PFSK-1 (cell line): ENCODE measurements at regions not wholly inside any gene's neighbourhood (a gene's known extent, or its start where the extent isn't known, plus 50 kb on each side); places are given as distances from the start of the nearest gene placed in this dataset.

Experiments used
- POLR2AphosphoS5 ChIP-seq: IDR thresholded peaks from 2 replicates; pipeline ENCODE4 v1.6.1; 2012; ENCODE audit warnings: low read depth, mild to moderate bottlenecking, control low read depth, low read length, moderate library complexity
- SIN3A ChIP-seq: IDR thresholded peaks from 2 replicates; pipeline ENCODE4 v1.6.1; 2012; ENCODE audit warnings: mild to moderate bottlenecking, low read length, moderate library complexity, borderline replicate concordance; ENCODE audit not compliant: insufficient read depth
- TAF1 ChIP-seq: IDR thresholded peaks from 2 replicates; pipeline ENCODE4 v1.6.1; 2012; ENCODE audit warnings: low read length, control low read depth, borderline replicate concordance; ENCODE audit not compliant: insufficient read depth
- TF ChIP-seq, protein P1 (sequence below), 2 experiments: IDR thresholded peaks; 2 replicates each; pipeline versions ENCODE4 v1.6.1 to v1.8.0; 2011 to 2012; ENCODE audit warnings: low read depth in 2 of 2, low read length in 2 of 2, control low read depth in 1 of 2, inconsistent platforms in 1 of 2, mild to moderate bottlenecking in 1 of 2, moderate library complexity in 1 of 2; ENCODE audit not compliant: insufficient read depth in 1 of 2

DNA sequence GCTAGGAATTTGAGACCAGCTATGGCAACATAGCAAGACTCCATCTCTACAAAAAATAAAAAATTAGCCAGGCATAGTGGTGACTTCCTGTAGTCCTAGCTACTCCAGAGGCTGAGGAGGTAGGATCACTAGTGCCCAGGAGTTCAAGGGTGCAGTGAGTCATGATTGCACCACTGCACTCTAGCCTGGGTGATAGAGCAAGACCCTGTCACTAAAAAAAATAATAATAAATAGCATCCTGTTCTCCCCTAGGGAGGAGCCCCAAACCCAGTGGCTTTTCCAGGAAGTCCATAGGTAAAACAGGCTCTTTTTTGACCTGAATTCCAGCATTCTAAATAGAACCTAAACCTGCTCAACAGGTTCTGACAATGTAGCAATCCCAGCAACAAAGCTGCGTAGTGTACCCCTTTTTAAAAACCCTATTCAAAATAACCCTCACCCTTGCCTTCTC, 192.0 kb downstream of the ALDH8A1 start:
- TF ChIP-seq TAF1 = no peak
- TF ChIP-seq, protein P1, sequence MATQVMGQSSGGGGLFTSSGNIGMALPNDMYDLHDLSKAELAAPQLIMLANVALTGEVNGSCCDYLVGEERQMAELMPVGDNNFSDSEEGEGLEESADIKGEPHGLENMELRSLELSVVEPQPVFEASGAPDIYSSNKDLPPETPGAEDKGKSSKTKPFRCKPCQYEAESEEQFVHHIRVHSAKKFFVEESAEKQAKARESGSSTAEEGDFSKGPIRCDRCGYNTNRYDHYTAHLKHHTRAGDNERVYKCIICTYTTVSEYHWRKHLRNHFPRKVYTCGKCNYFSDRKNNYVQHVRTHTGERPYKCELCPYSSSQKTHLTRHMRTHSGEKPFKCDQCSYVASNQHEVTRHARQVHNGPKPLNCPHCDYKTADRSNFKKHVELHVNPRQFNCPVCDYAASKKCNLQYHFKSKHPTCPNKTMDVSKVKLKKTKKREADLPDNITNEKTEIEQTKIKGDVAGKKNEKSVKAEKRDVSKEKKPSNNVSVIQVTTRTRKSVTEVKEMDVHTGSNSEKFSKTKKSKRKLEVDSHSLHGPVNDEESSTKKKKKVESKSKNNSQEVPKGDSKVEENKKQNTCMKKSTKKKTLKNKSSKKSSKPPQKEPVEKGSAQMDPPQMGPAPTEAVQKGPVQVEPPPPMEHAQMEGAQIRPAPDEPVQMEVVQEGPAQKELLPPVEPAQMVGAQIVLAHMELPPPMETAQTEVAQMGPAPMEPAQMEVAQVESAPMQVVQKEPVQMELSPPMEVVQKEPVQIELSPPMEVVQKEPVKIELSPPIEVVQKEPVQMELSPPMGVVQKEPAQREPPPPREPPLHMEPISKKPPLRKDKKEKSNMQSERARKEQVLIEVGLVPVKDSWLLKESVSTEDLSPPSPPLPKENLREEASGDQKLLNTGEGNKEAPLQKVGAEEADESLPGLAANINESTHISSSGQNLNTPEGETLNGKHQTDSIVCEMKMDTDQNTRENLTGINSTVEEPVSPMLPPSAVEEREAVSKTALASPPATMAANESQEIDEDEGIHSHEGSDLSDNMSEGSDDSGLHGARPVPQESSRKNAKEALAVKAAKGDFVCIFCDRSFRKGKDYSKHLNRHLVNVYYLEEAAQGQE (IDR thresholded peaks at IDR 0.05; ENCODE audit: insufficient read depth in 1 of 2, low read depth in 2 of 2, low read length in 2 of 2) = no peak
- no peak for TF ChIP-seq POLR2AphosphoS5
- TF ChIP-seq SIN3A = no peak
